SK-N-SH (cell line): ENCODE measurements at regions not wholly inside any gene's neighbourhood (a gene's known extent, or its start where the extent isn't known, plus 50 kb on each side); places are given as distances from the start of the nearest gene placed in this dataset.

Source experiments
- CTCF ChIP-seq: fragments of 200-600 bp; sonication (generic); IDR thresholded peaks from 2 replicates; pipeline ENCODE4 v1.6.1; 2017; ENCODE audit warnings: antibody characterized with exemption, mild to moderate bottlenecking, moderate library complexity
- RFX5 ChIP-seq: IDR thresholded peaks from 2 replicates; pipeline ENCODE4 v1.6.1; 2012; ENCODE audit warnings: mild to moderate bottlenecking, improper control_type of control experiment, low read length
- TAF1 ChIP-seq: IDR thresholded peaks from 2 replicates; pipeline ENCODE4 v1.6.1; 2012; ENCODE audit warnings: low read depth, mild to moderate bottlenecking, low read length, moderate library complexity, borderline replicate concordance
- USF1 ChIP-seq: IDR thresholded peaks from 2 replicates; pipeline ENCODE4 v1.4.0; 2012; ENCODE audit warnings: low read depth, borderline replicate concordance

GRCh38 chr3:157759311-157759710, 256.1 kb upstream of the VEPH1 start:
- TF ChIP-seq CTCF (no peak), USF1 (no peak), RFX5 (no peak), TAF1 (no peak)
